ENCODE measurements at regions not wholly inside any gene's neighbourhood (a gene's known extent, or its start where the extent isn't known, plus 50 kb on each side); places are given as distances from the start of the nearest gene placed in this dataset.

- TF ChIP-seq CTCF (conservative IDR thresholded peaks at IDR 0.05 in 1 of 2, IDR thresholded peaks at IDR 0.05 in 1 of 2; ENCODE audit: low read depth in 1 of 2, low read length in 2 of 2) (no peak), EZH2 (IDR thresholded peaks at IDR 0.05; ENCODE audit: low read length, missing control alignments) (no peak)
Observed at GRCh38 chrX:526295-527224, 104.0 kb upstream of the SHOX start.

Measured in fibroblast of lung (primary cell).